Sigmoid colon (tissue), 6 donors: ENCODE measurements at regions not wholly inside any gene's neighbourhood (a gene's known extent, or its start where the extent isn't known, plus 50 kb on each side); places are given as distances from the start of the nearest gene placed in this dataset.

Experiments used
- DNase-seq: peaks from one replicate; pipeline ENCODE4 v3.0.0-alpha.2; 2019
- H3K27ac ChIP-seq, 4 donors: fragments of 200-600 bp; sonication (generic); one replicate each; pipeline ENCODE4 v1.5.1; 2016 to 2019; ENCODE audit warnings: mild to moderate bottlenecking in 1 of 4
- H3K27me3 ChIP-seq, 3 donors: fragments of 200-600 bp; sonication (generic); one replicate each; pipeline ENCODE4 v1.5.1; 2019; ENCODE audit warnings: mild to moderate bottlenecking in 1 of 3
- H3K36me3 ChIP-seq, 4 donors: fragments of 200-600 bp; sonication (generic); one replicate each; pipeline ENCODE4 v1.5.1; 2016 to 2019
- H3K4me1 ChIP-seq, 4 donors: fragments of 200-600 bp; sonication (generic); one replicate each; pipeline ENCODE4 v1.5.1; 2017 to 2019
- H3K4me3 ChIP-seq, 4 donors: fragments of 200-600 bp; sonication (generic); one replicate each; pipeline ENCODE4 v1.5.1; 2017 to 2019; ENCODE audit warnings: mild to moderate bottlenecking in 2 of 4, moderate library complexity in 1 of 4
- H3K9me3 ChIP-seq, 4 donors: fragments of 200-600 bp in 3 of 4; sonication (generic) in 3 of 4; one replicate each; pipeline versions ENCODE4 v1.5.1 to v1.6.1; 2013 to 2019
- CTCF ChIP-seq, 4 experiments: fragments of 450-650 bp in 3 of 4; fragments of 200-600 bp in 1 of 4; IDR thresholded peaks; one replicate each; pipeline ENCODE4 v1.5.1; 2016 to 2019; ENCODE audit warnings: antibody characterized with exemption in 4 of 4, mild to moderate bottlenecking in 3 of 4, moderate library complexity in 2 of 4
- EP300 ChIP-seq, 4 donors: sonication (generic); formaldehyde crosslinking; IDR thresholded peaks; one replicate each; pipeline ENCODE4 v1.6.1; 2017; ENCODE audit warnings: antibody characterized with exemption in 4 of 4
- POLR2A ChIP-seq, 2 donors: fragments of 450-650 bp; IDR thresholded peaks; one replicate each; pipeline ENCODE4 v1.6.1; 2016; ENCODE audit warnings: antibody characterized with exemption in 2 of 2, mild to moderate bottlenecking in 2 of 2, moderate library complexity in 2 of 2
- POLR2AphosphoS5 ChIP-seq, 4 donors: sonication (generic); formaldehyde crosslinking; IDR thresholded peaks; one replicate each; pipeline ENCODE4 v1.6.1; 2017; ENCODE audit warnings: antibody characterized with exemption in 4 of 4
- WGBS, 2 donors: extraction: QIAGEN DNeasy Blood & Tissue Kit; methylation state at CpG; one replicate each; pipeline ENCODE4 v1.1.7; 2013; 5-methylcytosine and 5-hydroxymethylcytosine counted together
- intact Hi-C: fragments of 100-400 bp; cut with DNase I; formaldehyde crosslinking; loops from one replicate; pipeline ENCODE4 v1.15.1; 2023
- donor health status: healthy with polysubstance abuse.
- donor health status: healthy.

- no peaks in the 10 kb centered on the region for H3K36me3 ChIP-seq
- no peak overlapping the region for H3K27ac ChIP-seq
- WGBS, 2 donors: 69 to 72% methylated on average over 3 of the region's 3 CpGs
- TF ChIP-seq CTCF (IDR thresholded peaks at IDR 0.05): no peak
- no peak for TF ChIP-seq POLR2AphosphoS5 (IDR thresholded peaks at IDR 0.05)
- no peak for TF ChIP-seq POLR2A (IDR thresholded peaks at IDR 0.05)
- no peak for TF ChIP-seq EP300 (IDR thresholded peaks at IDR 0.05)
- peaks cover 0 to 2% (median 0%) of the 10 kb centered on the region in 4 donors for H3K9me3 ChIP-seq
- peaks cover 0 to 2% (median 0%) of the 10 kb centered on the region in 4 donors for H3K4me1 ChIP-seq
- no peaks in the 10 kb centered on the region for H3K27me3 ChIP-seq
- intact Hi-C loops: no loop called here
- no peak for DNase-seq
- no peak overlapping the region for H3K4me3 ChIP-seq
These were observed 238.5 kb upstream of the PITRM1 start for GRCh38 chr10:3411044-3411443.

- 96 to 97% methylated on average over 4 of the region's 4 CpGs for WGBS, 2 donors
- no peak overlapping the region for H3K4me3 ChIP-seq
- H3K36me3 ChIP-seq: no peaks in the 10 kb centered on the region
- peaks cover 0 to 2% (median 0%) of the 10 kb centered on the region in 4 donors for H3K9me3 ChIP-seq
- DNase-seq: no peak
- no peaks in the 10 kb centered on the region for H3K27me3 ChIP-seq
- intact Hi-C loops: no loop called here
- TF ChIP-seq POLR2A (IDR thresholded peaks at IDR 0.05) (no peak), CTCF (IDR thresholded peaks at IDR 0.05) (no peak), POLR2AphosphoS5 (IDR thresholded peaks at IDR 0.05) (no peak), EP300 (IDR thresholded peaks at IDR 0.05) (no peak)
- H3K4me1 ChIP-seq: peaks cover 0 to 7% (median 0%) of the 10 kb centered on the region in 4 donors
- H3K27ac ChIP-seq: no peak overlapping the region
These were observed 237.3 kb upstream of the PITRM1 start for GRCh38 chr10:3409928-3410327.

- Histone ChIP-seq H3K27me3 (no peaks in the 10 kb centered on the region), H3K4me1 (peaks cover 0 to 7% (median 0%) of the 10 kb centered on the region in 4 donors), H3K9me3 (peaks cover 0 to 2% (median 0%) of the 10 kb centered on the region in 4 donors), H3K36me3 (no peaks in the 10 kb centered on the region), H3K4me3 (no peak overlapping the region), H3K27ac (no peak overlapping the region)
- WGBS, 2 donors: 18 to 54% methylated on average over 6 of the region's 6 CpGs
- TF ChIP-seq EP300 (IDR thresholded peaks at IDR 0.05): no peak
- no peak for TF ChIP-seq POLR2A (IDR thresholded peaks at IDR 0.05)
- no peak for TF ChIP-seq CTCF (IDR thresholded peaks at IDR 0.05)
- TF ChIP-seq POLR2AphosphoS5 (IDR thresholded peaks at IDR 0.05): no peak
- intact Hi-C loops: no loop called here
- no peak for DNase-seq
These were observed 236.2 kb upstream of the PITRM1 start for GRCh38 chr10:3408603-3409365.

- intact Hi-C loops: no loop called here
- no peak overlapping the region for H3K27ac ChIP-seq
These were observed 234.6 kb upstream of the PITRM1 start for GRCh38 chr10:3407208-3407607.

More at GRCh38 chr10:3407208-3407607, 234.6 kb upstream of the PITRM1 start:
- no peaks in the 10 kb centered on the region for H3K27me3 ChIP-seq
- H3K36me3 ChIP-seq: no peaks in the 10 kb centered on the region
- H3K4me3 ChIP-seq: no peak overlapping the region
- peaks cover 0 to 2% (median 0%) of the 10 kb centered on the region in 4 donors for H3K9me3 ChIP-seq
- TF ChIP-seq EP300 (IDR thresholded peaks at IDR 0.05) (no peak), CTCF (IDR thresholded peaks at IDR 0.05) (no peak), POLR2AphosphoS5 (IDR thresholded peaks at IDR 0.05) (no peak), POLR2A (IDR thresholded peaks at IDR 0.05) (no peak)
- WGBS, 2 donors: 93 to 95% methylated on average over 12 of the region's 12 CpGs
- DNase-seq: no peak
- H3K4me1 ChIP-seq: peaks cover 0 to 7% (median 0%) of the 10 kb centered on the region in 4 donors
